NCI-H2029 treated with DMSO at 0.1 percent for 48 hours (cell line): ENCODE measurements at regions not wholly inside any gene's neighbourhood (a gene's known extent, or its start where the extent isn't known, plus 50 kb on each side); places are given as distances from the start of the nearest gene placed in this dataset.
"Not testable (repeated sequence)": the region's sequence is repeated elsewhere in the genome, so short reads cannot be mapped to it uniquely, and the experiment has no call there.

Experiments used
- DNase-seq: peaks from one replicate; lab custom pipeline; 2025; lab: John Stamatoyannopoulos, UW

GRCh38 chr4:179584101-179584500, 2141.9 kb upstream of the AGA start:
- DNase-seq = no peak

DNA sequence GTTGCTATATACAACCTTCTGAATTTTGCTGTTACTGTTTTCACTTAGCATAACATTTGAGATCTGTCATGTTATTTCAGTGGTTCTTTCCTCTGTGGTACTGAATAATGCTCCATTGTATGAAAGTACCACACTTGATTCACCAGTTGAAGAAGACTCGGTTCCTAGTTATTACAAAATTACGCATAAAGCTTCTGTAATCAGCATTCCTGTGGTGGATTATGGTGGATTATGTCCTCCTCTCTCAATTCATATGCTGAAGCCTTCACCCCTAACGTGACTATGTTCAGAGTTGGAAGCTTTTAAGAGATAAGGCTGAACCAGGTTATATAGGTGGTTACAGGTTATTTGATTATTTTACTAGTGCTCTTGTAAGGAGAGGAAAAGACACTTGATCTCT, 2143.5 kb upstream of the AGA start:
- no peak for DNase-seq

DNA sequence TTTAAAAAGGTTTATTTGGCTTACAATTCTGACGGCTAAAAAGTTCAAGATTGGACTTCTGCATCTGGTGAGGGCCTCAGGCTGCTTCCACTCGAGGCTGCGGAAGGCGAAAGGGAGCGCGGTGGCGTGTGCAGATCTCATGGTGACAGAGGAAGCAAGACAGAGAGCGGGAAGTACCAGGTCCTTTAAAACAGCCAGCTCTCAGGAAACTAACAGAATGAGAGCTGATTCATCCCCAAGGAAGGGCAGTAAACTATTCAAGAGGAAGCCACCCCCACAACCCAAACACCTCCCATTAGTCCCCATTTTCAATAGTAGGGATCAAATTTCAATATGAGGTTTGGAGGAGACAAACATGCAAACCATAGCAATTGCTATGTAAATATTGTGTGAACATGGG, 2144.2 kb upstream of the AGA start:
- no peak for DNase-seq

- DNase-seq = no peak
These were observed 2153.6 kb upstream of the AGA start for GRCh38 chr4:179595671-179596410.

DNA sequence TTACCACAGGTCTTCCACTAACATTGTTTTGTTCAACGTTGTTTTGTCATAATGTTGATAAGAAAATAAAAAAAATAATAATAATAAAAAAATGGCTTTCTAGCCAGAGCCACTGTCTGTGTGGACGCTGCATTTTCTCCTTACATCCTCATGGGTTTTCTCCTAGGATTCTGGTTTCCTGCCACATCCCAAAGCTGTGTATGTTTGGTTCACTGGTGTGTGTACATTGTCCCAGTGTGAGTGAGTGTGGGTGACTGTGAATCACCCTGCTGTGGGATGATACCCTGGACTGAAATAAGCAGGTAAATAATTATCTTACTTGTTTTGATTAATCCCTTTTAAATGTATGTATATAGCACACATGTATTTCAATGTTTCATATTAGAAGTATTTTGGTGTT, 2154.4 kb upstream of the AGA start:
- no peak for DNase-seq

DNA sequence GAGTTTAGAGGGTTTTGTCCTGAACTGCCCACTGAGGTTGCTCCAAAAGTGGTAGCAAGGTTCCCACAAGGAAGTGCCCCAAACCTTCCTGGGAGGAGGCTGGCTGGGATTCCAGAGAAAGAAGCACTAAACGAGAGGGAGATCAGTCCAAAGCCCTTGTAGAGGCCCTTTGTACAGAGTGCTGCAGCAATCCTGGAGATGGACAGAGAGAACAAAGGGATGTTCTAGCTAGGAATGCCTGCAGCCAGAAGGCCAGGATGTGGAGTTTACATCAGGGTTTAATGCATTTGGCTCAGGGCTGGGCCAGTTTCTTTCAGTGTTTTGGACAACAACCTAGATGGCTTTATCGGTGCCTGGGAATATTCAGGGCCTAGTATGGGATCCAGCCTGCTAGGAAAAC, 2155.1 kb upstream of the AGA start:
- no peak for DNase-seq

- DNase-seq = no peak
These were observed 2159.4 kb upstream of the AGA start for GRCh38 chr4:179601671-179602070.

DNA sequence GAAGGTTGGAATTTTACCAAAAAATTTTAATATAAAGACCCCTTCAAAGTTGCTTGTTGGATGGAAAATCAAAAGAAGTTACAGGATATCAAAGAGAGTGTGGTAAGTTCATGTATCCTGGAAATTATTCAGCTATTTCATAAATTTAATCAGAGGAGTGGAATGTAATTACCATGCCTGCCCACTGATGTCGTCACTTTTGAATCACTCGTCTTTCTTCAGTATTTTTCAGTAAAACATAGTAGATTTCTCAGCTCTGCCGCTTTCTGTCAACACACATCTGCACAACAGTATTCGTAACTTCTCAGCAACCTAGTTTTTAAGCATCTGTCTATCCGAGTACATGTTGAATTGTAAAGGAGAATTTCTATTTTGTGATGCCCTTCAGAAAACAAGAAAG, 2163.0 kb upstream of the AGA start:
- DNase-seq = no peak

GRCh38 chr4:179607003-179607402, 2164.8 kb upstream of the AGA start:
- no peak for DNase-seq

GRCh38 chr4:179615704-179616103, 2173.5 kb upstream of the AGA start:
- DNase-seq = no peak

GRCh38 chr4:179618966-179619365, 2176.7 kb upstream of the AGA start:
- no peak for DNase-seq

DNA sequence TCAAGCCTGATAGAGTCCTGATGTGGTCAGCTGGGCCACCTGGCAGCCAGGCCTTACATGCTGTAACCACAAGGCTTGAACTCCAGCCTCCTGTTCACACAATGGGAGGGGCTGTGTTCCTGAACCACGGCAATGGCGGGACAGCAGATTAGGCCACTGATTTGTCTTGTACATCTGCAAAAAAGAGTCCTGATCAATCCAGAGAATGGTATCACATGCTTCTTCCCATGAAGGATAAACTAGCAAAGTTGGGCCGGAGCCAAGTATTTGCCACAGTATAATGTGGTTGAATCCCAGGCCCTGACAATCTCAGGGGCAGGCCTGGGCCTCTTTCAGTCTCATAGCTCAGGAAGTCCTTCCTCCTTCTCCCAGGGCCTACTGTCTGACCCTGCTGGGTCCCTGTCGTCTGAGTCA, 2182.5 kb upstream of the AGA start:
- no peak for DNase-seq

- no peak for DNase-seq
These were observed 2183.2 kb upstream of the AGA start for GRCh38 chr4:179625406-179625805.

- DNase-seq = no peak
These were observed 2184.4 kb upstream of the AGA start for GRCh38 chr4:179626687-179627086.

DNA sequence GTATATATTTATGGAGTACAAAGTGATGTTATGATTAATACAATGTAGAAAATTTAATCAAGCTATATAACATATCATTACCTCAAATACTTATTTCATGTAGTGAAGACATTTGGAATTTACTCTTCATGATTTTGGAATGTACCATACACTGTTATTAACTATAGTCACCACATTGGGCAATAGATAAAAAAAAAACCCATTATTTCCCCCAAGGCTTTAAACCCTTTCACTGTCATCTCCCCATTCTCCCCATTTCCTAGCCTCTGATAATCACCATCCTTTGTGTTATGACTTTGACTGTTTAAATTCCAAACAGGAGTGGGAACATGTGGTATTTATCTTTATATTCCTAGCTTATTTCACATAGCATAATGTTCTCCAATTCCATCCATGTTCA, 2189.1 kb upstream of the AGA start:
- DNase-seq = no peak

- no peak for DNase-seq
These were observed 2192.6 kb upstream of the AGA start for GRCh38 chr4:179634862-179635261.

GRCh38 chr4:179662522-179662921, 2220.3 kb upstream of the AGA start:
- no peak for DNase-seq

- no peak for DNase-seq
These were observed 2221.6 kb upstream of the AGA start for GRCh38 chr4:179663641-179664429.

DNA sequence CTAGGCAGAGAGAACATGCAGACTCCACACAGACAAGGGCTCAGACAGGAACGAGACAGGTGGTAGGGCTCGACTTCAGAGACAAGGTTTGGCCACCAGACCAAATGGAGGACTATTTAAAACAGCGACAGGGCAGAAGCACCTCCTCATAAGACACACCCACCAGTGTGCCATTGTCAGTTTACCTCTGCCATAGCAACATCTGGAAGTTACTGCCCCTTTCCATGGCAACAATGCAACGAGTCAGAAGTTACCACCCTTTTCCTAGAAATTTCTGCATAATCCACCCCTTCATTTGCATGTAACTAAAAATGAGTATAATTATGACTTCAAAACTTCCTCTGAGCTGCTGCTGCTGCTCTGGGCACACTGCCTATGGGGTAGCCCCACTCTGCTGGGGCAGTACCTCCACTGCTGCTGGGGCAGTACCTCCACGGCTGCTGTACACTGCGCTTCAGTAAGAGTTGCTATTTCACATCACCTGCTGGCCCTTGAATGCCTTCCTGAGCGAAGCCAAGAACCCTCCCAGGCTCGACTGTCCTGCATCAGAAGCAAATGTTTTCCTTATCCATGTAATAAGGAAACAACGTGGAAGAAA, 2222.3 kb upstream of the AGA start:
- no peak for DNase-seq

DNA sequence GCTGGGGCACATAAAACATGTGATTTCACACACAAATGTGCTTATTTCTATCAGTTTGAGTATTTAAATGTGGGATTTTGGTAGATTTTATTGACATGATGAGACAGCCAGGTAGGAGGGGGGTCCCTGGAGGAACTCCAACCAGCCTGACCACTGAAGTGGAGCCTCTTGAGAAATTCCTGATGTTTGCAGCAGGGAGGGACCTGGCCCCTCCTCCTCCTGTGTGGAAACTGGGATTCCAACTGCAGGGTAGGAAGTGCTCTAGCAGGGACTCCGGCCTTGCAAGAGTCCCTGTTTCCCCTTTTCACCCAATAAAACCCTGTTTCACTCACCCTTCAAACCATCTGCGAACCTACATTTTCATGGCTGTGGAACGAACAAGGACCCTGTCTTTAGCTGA, 2224.0 kb upstream of the AGA start:
- no peak for DNase-seq

DNA sequence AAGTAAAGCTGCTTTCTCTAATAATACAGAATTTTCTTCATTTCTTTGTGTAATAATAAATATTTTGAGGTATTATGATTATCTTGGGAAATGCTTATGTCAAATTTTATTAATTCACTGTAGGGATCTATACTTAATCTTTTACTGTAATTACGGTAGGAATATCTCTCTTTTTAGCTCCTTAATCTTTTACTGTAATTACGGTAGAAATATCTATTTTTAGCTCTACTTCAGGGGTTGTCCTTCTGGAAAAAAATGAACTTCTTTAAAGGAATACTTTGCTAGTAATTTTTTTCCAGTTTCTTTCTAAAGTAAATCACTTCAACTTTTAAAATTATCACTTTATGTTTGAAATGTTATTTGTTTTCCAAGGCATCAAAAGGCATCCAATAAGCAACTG, 2229.4 kb upstream of the AGA start:
- no peak for DNase-seq

- DNase-seq = no peak
These were observed 2236.0 kb upstream of the AGA start for GRCh38 chr4:179678093-179678814.

DNA sequence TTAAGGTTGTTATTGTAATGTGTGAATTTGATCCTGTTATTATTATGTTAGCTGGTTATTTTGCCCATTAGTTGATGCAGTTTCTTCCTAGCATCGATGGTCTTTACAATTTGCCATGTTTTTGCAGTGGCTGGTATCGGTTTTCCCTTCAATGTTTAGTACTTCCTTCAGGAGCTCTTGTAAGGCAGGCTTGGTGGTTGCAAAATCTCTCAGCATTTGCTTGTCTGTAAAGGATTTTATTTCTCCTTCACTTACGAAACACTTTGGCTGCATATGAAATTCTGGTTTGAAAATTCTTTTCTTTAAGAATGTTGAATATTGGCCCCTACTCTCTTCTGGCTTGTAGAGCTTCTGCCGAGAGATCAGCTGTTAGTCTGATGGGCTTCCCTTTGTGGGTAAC, 2241.4 kb upstream of the AGA start:
- DNase-seq = not testable (repeated sequence)
